GM21367 (cell line): ENCODE measurements at regions not wholly inside any gene's neighbourhood (a gene's known extent, or its start where the extent isn't known, plus 50 kb on each side); places are given as distances from the start of the nearest gene placed in this dataset.
"Not testable (repeated sequence)": the region's sequence is repeated elsewhere in the genome, so short reads cannot be mapped to it uniquely, and the experiment has no call there.

Source experiments
- ATAC-seq: cut with Tn5 transposase; IDR thresholded peaks from one replicate; pipeline ENCODE4 v1.9.1; 2021; ENCODE audit not compliant: unreplicated experiment

DNA sequence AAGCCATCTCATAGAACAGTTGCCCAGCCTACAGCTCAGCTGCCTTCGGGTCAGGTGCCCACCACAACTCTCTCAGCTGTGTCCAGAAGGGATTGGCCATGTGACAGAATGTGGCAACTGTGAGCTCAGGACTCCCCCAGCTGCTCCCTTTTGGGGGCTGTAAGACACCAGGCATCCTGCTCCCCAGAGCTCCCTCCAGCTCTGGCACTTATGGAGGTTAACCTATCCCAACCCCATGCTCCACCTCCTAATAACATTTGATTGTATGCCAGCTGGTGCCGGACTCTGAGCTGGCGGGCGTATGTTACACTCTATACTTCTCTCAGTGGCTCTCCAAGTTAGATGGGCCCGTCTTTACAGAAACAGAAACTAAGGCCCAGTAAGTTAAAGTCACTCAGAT is 222.8 kb downstream of the FAM43A start:
- ATAC-seq = no peak

DNA sequence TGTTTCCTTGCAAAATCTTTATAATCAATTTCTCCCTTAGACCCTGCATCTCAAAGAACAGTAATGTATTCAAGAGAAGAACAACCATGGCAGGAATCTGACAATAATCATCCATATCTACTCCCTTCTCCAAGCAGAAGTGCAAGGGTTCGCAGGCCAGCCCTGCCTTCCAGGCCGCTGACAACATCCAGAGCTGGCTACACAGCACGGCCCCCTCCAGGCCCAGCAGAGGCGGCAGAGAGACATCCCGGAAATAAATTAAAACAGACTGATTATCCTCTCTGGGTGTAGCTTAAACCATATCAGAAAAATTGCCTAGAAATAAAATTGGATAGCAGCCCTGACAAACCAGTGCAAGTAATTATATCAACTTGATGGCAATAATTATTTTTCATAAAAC is 223.3 kb downstream of the FAM43A start:
- no peak for ATAC-seq

DNA sequence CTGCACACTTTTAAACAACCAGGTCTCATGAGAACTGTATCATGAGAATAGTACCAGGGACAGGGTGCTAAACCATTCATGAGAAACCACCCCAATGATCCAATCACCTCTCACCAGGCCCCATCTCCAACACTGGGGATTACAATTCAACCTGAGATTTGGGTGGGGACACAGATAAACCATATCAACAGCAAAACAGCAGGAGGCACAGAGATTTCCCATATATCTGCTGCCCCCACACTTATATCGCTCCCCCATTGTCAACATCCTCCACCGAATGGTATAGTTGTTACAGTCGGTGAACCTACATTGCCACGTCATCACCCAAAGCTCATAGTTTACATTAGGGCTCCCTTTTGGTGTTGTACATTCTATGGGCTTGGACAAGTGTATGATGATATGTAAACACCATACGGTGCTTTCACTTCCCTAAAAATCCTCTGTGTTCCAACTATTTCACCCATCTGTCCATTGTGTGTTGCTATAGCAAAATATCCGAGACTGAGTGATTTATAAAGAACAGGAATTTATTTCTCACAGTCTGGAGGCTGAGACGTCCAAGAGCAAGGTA is 224.8 kb downstream of the FAM43A start:
- no peak for ATAC-seq

DNA sequence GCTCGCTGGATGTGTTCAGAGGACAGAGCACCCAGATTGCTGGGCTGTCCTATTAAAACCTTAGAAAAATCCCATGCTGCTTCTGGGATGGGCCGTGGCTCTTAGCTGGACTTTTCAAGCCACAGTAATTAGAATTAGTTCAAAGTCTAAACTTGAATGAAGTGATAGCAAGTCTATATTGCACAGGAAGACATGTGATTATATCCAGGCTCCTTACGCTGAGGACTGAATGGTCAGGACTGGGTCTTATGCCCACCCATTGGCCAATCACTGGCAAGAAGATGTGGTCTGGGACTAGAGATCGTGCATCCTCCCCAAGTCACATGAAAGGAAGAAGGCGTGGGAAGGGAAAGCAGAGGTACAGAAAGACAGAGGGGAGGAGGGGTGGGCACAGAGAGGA is 227.6 kb downstream of the FAM43A start:
- ATAC-seq = no peak

DNA sequence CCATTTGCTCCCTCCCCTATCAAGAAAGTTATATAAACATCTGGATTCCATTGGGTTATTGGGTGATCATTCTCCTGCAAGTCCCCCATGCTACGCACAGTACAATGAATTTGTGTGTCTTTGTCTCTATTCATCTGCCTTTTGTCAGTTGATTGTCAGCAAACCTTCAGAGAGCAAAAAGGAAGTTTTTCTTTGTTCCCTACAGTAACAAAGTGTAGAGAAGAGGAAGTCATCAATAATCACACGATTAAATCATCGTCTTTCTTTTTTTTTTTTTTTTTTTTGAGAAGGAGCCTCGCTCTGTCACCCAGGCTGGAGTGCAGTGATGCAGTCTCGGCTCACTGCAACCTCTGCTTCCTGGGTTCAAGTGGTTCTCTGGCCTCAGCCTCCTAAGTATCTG is 239.2 kb downstream of the FAM43A start:
- ATAC-seq = not testable (repeated sequence)

DNA sequence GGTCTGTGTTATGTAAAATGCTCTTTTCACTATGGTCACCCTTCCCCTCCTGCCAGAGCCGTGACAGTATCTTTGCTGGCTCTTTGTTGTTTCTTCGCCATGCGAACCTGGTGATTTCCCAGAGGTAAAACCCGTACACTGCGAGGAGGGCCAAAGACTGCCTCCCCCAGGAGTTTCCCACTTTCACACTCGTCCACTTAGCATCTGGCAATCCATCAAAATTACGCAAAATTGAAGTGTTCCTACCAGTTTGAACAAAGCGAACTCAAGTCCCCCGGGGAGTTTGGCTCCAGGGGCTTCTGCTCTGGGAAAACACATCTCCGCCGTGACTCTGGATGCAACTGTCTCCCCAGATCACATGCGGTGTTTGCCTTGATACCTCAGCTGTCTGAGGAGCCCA is 239.9 kb downstream of the FAM43A start:
- ATAC-seq = no peak

DNA sequence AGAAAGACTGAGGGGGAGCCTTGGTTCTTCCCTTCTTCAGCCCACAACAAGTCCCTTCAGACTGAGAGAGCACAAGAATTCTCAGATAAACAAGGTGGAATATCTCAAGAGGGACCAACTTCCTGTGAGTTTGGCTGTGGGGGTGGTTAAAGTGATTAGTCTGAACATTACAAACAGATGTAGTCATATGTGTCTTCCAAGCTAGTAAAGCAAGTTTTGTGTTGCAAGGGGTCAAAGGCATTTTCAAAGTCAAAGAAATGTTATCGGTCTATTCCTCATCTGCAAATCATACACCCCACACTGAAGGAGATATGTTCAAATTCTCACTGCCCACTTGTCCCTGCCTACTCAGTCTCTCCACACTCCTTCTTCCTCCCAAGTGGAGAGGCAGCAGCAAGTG is 242.5 kb downstream of the FAM43A start:
- no peak for ATAC-seq

DNA sequence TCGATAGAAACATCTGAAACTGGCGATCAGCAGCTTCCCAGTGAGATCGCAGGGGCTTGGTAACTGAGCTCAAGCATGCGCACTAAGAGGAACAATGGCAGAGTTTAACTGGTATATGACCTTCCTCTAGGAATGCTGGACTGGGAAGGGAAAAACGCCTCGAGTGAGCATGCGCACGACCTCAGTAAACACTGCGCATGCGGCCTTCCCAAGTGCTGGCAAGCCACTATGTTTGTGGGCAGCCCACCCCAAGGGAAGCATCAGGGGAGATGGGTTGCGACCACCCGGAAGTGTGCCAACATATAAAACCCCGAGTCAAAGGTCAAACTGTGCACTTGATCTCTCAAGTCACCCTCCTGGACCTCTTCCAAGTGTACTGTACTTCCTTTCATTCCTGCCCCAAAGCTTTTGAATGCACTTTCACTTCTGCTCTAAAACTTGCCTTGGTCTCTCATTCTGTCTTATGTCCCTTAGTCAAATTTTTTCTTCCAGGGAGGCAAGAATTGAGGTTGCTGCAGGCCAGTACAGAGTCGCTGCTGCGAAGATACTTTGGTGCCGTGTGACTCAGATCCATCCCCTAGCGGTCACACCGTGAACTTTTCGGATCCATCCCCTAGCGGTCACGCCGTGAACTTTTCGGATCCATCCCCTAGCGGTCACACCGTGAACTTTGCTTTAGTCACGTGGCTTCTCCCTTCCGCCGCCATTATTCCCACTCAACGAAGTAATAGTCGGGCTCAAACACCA is 243.3 kb downstream of the FAM43A start:
- ATAC-seq = no peak

DNA sequence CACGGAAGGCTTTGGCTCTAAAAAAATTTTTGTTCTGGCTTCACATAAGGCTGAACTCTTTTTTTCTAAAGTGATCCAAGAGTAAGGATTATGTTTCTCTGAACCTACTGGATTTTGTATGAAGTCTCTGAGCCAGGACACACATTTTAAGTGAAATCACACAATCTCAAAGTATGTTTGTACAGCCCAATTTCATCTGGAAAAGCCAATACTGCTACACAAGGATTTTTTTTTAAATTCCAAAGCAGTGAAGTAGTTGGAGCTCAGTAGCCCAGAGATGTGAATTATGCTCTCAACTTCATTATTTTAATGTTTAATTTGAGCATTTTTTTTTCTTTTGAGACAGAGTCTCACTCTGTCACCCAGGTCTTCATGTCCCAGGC is 243.9 kb downstream of the FAM43A start:
- ATAC-seq = no peak

DNA sequence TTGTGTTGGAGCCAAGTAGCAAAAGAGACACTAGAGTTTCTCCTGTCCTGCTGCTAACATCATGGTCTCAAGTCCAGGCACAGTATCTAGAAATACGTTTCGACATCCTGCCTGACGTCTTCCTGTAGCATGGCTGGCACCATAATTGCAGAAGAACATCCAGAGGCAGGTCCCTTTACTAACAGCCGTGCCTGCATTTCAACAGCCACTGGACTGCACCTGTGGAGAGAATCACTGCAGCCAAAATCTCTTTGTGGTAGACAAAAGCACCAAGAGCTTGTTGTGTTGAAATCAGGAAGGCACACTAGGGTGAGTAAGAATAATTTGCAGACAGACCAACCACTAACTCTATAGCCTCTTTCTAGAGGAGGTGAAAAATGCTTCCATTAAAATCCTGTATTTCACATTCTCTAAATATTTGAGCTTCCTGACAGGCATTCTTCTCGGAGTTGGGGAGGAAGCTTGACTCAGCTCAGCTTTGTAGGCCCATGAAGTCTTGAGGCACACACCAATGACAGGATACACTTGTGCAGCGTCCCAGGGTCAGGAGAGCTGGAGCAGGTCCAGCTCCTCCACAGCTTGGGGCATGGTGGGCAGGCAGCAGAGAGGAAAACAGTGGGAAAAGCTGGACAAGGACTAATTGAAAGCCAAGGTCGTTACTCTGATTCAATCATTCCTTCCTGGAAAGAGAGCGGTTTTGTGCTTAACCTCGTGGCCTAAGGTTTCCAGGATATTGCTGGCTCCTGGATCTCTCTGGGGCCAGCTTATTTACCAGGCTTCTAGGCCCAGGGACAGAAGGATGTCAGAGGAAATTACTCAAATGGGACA is 244.9 kb downstream of the FAM43A start:
- ATAC-seq = no peak

DNA sequence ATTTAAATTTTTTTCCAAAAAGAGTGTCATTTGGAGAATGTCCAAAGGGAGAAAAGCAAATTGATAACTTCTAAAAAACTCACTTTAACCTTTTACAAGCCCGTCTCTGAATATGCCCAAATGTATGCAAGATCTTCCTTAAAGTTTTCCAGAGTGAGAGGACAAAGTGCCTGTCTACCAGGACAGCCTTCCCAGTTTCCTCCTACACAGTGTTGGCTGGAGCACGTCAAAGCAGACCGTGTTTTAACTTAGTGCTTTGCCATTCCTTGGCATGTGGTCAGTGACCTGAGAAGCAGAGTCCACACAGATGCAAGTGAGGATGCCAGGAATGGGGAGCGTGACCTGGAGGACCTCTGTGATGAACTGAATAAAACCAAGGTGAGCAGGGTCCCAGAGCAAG is 245.7 kb downstream of the FAM43A start:
- no peak for ATAC-seq

DNA sequence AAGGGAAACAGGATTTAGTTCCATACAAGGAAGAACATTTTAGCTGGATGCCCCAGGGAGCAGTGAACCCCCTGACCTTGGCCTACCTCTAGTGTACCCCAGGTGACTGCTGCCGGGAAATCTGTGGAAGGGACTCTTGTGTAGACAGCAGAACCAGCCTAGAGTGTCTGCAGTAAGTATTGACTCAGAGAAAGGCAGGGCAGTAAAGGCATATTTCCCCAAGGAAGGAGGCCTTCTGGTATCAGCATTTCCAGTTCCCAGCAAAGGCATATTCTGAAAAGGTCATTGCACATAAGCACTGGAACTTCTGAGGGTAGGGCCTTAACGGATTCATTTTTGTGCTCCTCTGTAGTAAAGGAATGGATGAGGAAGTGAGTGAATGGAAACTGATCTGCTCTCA is 246.2 kb downstream of the FAM43A start:
- no peak for ATAC-seq

DNA sequence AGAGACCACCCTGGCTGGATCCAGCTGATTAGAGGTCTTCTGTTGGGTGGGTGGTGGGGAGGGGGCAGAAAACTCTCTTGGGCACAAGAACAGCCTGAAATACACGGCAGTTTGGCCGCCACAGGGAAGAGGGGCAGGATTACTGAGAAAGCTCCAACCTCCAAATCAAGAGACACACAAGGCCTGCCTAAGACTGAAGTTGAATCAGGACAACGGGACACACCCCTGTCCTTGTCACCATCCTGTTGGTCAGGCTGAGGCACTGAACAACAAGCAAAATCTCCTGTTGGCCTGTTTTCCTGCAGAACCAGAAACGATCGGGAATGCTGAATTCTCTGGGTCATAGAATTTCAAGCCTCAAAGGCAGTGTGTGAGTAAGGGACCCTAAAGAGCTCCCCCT is 247.8 kb downstream of the FAM43A start:
- no peak for ATAC-seq

DNA sequence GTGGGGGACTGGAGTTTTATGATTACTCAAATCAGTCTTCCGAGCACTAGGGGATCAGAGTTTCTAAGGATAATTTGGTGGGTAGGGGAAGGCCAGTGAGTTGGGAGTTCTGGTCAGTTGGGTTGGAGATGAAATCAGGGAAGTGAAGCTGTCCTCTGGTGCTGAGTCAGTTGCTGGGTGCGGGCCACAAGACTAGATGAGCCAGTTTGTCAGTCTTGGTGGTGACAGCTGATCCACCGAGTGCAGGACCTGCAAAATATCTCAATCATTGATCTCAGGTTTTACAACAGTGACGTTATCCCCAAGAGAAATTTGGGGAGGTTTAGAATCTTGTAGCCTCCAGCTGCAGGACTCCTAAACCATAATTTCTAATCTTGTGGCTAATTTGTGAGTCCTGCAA is 249.4 kb downstream of the FAM43A start:
- no peak for ATAC-seq

DNA sequence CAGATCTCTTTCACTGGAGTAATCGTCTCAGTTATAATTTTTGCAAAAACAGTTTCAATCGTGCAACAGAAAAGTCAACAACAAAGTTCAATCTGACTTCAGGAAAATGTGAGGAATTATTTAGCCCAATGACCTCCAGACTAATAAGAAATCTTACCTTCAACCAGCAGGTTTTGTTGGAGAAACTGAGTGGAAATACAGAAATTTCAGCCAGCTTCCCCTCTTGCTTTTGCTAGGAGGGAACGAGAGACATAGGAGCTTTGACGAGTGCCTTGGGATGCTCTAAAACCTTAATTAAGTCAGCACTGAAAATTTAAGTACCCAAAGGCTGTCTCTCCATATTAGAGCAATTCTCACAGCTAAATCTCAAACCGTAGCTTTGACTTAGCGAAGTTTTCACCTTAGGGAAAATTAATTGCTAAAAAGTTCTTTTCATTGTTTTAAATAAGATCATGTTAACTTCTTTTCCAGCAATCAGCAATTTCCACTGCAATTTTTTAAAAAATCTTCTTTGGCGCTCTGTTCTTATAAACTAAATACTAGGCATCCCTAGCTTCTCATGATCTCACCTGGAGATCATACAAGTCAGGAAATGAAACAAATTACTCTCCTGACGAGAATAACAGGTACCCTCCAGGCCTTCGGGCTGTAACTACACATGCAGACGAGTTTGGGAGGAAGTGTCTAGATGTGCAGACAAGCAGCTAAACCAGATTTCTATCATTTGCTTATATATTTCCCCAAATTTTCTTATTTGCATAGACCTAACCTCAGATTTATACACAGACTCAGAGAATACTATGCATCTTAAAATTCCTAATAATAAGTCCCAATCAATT is 250.2 kb downstream of the FAM43A start:
- no peak for ATAC-seq

DNA sequence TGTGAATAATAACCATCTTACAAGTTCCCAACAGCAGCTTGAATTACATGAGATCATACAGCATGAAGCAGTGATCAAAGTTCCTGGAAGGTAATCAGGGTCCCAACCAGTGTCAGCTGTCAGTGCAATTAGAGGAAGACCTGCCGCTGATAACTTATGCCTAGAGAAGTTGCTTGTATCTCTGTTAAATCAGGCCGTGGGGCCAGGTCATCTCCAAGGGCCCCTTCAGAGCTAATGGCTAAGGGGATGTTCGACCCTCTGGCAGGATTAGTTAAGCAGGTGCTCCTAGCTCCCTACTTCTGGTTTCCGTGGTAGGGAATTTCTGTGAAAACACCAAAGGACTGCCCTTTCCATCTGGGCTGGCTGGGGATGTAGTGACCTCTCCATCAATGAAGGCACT is 251.0 kb downstream of the FAM43A start:
- ATAC-seq = no peak

DNA sequence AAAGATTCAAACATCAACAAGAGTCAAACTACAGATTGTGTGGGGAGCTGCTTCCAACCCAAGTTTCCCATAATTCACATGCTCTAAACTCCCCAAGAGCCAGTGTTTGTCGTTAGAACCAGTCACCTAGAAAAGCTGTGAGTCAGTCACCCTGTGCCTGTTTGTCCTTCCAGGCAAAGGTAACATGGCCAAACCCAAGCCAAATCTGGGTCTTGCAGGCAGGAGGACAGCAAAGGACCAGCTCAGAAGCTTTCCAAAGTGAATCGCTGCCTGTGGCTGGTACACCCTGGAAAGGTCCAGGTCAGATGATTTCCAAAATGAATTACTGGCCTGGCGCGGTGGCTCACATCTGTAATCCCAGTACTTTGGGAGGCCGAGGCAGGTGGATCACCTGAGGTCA is 251.5 kb downstream of the FAM43A start:
- no peak for ATAC-seq

DNA sequence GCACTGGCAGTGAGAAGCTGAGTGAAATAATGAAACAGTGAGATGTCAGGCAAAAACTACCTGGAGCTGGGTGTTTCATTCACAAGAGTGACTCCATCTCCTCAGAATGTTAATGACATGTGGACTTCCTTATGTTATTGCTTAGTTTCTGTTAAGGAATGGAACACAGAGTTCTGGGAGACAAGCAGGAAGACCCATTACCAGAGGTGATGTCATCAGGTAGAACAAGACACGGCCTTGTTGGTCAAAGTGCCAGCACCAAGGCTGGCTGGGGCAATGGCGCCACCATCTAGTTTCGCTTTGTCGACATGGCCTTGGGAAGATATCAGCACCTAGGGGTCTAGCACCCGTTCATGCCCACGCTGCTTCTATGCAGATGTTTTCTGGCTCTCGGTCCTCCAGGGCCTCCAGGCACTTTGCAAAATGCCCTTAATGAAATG is 252.2 kb downstream of the FAM43A start:
- no peak for ATAC-seq

DNA sequence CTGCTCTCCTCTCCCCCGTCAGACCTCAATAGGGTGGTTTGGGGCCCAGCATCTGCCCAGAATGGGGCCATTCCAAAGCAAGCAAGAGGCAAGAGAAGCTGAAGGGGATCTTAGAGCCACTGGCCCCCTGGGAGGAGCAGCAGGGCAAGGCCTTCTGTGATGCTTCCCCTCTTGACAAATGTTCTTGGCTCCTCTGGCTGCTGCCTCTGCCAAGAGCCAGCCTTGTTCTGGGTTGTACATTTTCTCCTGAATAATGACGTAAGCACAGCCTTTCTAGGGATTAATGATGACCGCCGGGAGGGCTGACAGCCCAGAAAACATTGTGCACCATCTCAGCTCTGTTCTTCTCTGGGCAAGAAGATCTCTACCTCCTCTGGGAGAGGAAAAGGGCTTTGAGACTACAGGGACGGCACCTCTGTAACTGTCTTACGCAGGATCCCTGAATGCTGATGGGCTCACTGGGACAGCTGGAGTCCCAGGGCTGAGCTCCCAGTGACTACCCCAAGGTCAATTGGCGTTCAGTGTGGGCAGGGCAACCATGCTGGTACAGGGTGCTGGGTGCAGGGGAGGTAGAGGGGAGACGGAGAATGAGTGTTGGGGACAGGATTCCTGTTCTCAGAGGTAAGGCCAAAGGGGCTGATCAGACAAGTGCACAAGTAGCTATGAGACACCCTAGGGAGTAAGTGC is 253.3 kb downstream of the FAM43A start:
- no peak for ATAC-seq

DNA sequence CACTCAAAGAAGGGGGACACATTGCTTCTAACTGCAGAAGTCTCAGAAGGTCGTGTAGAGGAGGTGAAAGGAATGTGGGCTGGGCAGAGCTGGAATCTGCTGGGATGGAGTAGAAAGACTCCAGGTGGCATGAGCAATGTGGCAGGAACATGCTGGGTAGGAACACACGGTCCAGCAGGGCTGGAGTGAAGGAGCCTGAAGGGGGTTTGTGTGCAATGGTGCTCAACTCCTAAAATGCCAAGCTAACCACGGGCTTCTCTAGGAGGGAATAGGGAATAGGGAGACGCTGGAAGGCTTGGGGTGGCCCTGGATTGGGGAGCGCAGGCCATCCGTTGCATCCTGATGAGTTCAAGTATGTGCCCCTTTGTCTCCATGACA is 253.8 kb downstream of the FAM43A start:
- no peak for ATAC-seq
